IMR-90 (cell line): ENCODE measurements at regions not wholly inside any gene's neighbourhood (a gene's known extent, or its start where the extent isn't known, plus 50 kb on each side); places are given as distances from the start of the nearest gene placed in this dataset.

Source experiments
- ATAC-seq: fragments of 200-7000 bp; cut with Tn5 transposase; 2 replicates; pipeline ENCODE4 v1.9.1; 2020; ENCODE audit warnings: low read depth, mild to moderate bottlenecking, moderate library complexity
- BruUV-seq: library from RNA; stranded (reverse); fragments of 400-500 nt; replicated peaks from 2 replicates; lab custom pipeline; 2021; lab: Mats Ljungman, UMichigan
- CTCF ChIA-PET: fragments of 300-600 bp; formaldehyde crosslinking; extraction: SDS; loops from one replicate; lab custom pipeline; 2021; ENCODE audit warnings: antibody characterized with exemption; lab: Yijun Ruan, JAX
- POLR2A ChIA-PET: fragments of 300-600 bp; sonication (Branson Sonifier 250); formaldehyde crosslinking; loops from one replicate; lab custom pipeline; 2022; ENCODE audit warnings: antibody characterized with exemption; ENCODE audit not compliant: unreplicated experiment; lab: Charles Lee
- DNase-seq: peaks from one replicate; pipeline ENCODE4 v3.0.0; 2013
- H2AFZ ChIP-seq: replicated peaks from 2 replicates; pipeline ENCODE3; 2013; ENCODE audit warnings: low read length, mild to moderate bottlenecking; ENCODE audit not compliant: poor library complexity
- H2AK5ac ChIP-seq: 2 replicates; pipeline ENCODE4 v1.6.1; 2013; ENCODE audit warnings: low read depth, low read length, inconsistent platforms
- H2AK9ac ChIP-seq: replicated peaks from 2 replicates; pipeline ENCODE3; 2013; ENCODE audit warnings: mild to moderate bottlenecking, low read depth, low read length, moderate library complexity; ENCODE audit not compliant: poor library complexity
- H2BK120ac ChIP-seq: 2 replicates; pipeline ENCODE4 v1.6.1; 2013; ENCODE audit warnings: low read depth, low read length, inconsistent platforms
- H2BK15ac ChIP-seq: 3 replicates; pipeline ENCODE4 v1.6.1; 2013; ENCODE audit warnings: low read depth, low read length, inconsistent platforms
- H2BK20ac ChIP-seq: 2 replicates; pipeline ENCODE4 v1.6.1; 2013; ENCODE audit warnings: low read depth, mild to moderate bottlenecking, inconsistent platforms, low read length, moderate library complexity
- H2BK5ac ChIP-seq: 2 replicates; pipeline ENCODE4 v1.6.1; 2013; ENCODE audit warnings: mild to moderate bottlenecking, low read depth, low read length, inconsistent platforms; ENCODE audit not compliant: poor library complexity, severe bottlenecking
- H3K14ac ChIP-seq: replicated peaks from 2 replicates; pipeline ENCODE4 v1.6.1; 2013; ENCODE audit warnings: low read depth, low read length, inconsistent platforms
- H3K18ac ChIP-seq: 2 replicates; pipeline ENCODE4 v1.6.1; 2013; ENCODE audit warnings: low read depth, low read length, control low read depth
- H3K23ac ChIP-seq: 2 replicates; pipeline ENCODE4 v1.6.1; 2013; ENCODE audit warnings: low read depth, low read length, inconsistent platforms
- H3K27ac ChIP-seq: 2 replicates; pipeline ENCODE4 v1.5.1; 2013; ENCODE audit warnings: mild to moderate bottlenecking, control low read depth, low read length; ENCODE audit not compliant: insufficient read depth
- H3K27me3 ChIP-seq: 2 replicates; pipeline ENCODE4 v1.6.1; 2013; ENCODE audit warnings: low read length; ENCODE audit not compliant: control insufficient read depth, insufficient read depth
- H3K36me3 ChIP-seq: 2 replicates; pipeline ENCODE4 v1.6.1; 2013; ENCODE audit warnings: low read length, mixed read lengths; ENCODE audit not compliant: control insufficient read depth, insufficient read depth
- H3K4ac ChIP-seq: 2 replicates; pipeline ENCODE4 v1.6.1; 2013; ENCODE audit warnings: low read depth, low read length, inconsistent platforms
- H3K4me1 ChIP-seq: 2 replicates; pipeline ENCODE4 v1.6.1; 2013; ENCODE audit warnings: low read length, mixed read lengths; ENCODE audit not compliant: control insufficient read depth, insufficient read depth
- H3K4me2 ChIP-seq: 2 replicates; pipeline ENCODE4 v1.6.1; 2013; ENCODE audit warnings: low read depth, mild to moderate bottlenecking, control low read depth, low read length, moderate library complexity
- H3K4me3 ChIP-seq: 2 replicates; pipeline ENCODE4 v1.5.1; 2013; ENCODE audit warnings: low read depth, mild to moderate bottlenecking, control low read depth, low read length, moderate library complexity; ENCODE audit not compliant: insufficient read depth
- H3K56ac ChIP-seq: 2 replicates; pipeline ENCODE4 v1.6.1; 2013; ENCODE audit warnings: low read length, inconsistent platforms; ENCODE audit not compliant: insufficient read depth; ENCODE audit errors: extremely low read depth
- H3K79me1 ChIP-seq, 2 experiments: 2 replicates each; pipeline ENCODE4 v1.6.1; 2013; ENCODE audit warnings: low read length in 2 of 2, inconsistent platforms in 1 of 2, low read depth in 1 of 2
- H3K9ac ChIP-seq: 2 replicates; pipeline ENCODE4 v1.6.1; 2013; ENCODE audit warnings: low read depth, low read length, control low read depth
- H3K9me1 ChIP-seq: 2 replicates; pipeline ENCODE4 v1.6.1; 2013; ENCODE audit warnings: low read length, inconsistent platforms; ENCODE audit not compliant: insufficient read depth
- H3K9me3 ChIP-seq: 2 replicates; pipeline ENCODE4 v1.6.1; 2013; ENCODE audit warnings: low read length; ENCODE audit not compliant: control insufficient read depth, insufficient read depth
- H4K20me1 ChIP-seq: 2 replicates; pipeline ENCODE4 v1.6.1; 2013; ENCODE audit warnings: low read length, inconsistent platforms; ENCODE audit not compliant: insufficient read depth
- H4K5ac ChIP-seq: 2 replicates; pipeline ENCODE4 v1.6.1; 2013; ENCODE audit warnings: mild to moderate bottlenecking, low read depth, low read length, control low read depth
- H4K8ac ChIP-seq, 2 experiments: 2 replicates each; pipeline ENCODE4 v1.6.1; 2013; ENCODE audit warnings: low read depth in 2 of 2, low read length in 2 of 2, control low read depth in 1 of 2, inconsistent platforms in 1 of 2
- H4K91ac ChIP-seq: 2 replicates; pipeline ENCODE4 v1.6.1; 2013; ENCODE audit warnings: low read depth, low read length, inconsistent platforms; ENCODE audit not compliant: insufficient read depth
- BHLHE40 ChIP-seq: fragments of 150-350 bp; IDR thresholded peaks from 2 replicates; pipeline ENCODE4 v1.6.1; 2016; ENCODE audit warnings: mild to moderate bottlenecking, low read depth, low read length
- CEBPB ChIP-seq: IDR thresholded peaks from 2 replicates; pipeline ENCODE4 v1.6.1; 2012; ENCODE audit warnings: low read depth, low read length, improper control_type of control experiment
- FOS ChIP-seq: fragments of 150-350 bp; IDR thresholded peaks from 2 replicates; pipeline ENCODE4 v1.6.1; 2016; ENCODE audit warnings: low read depth, low read length
- MAZ ChIP-seq: IDR thresholded peaks from 2 replicates; pipeline ENCODE4 v1.6.1; 2012; ENCODE audit warnings: low read depth, mild to moderate bottlenecking, low read length, improper control_type of control experiment, moderate library complexity, borderline replicate concordance
- MXI1 ChIP-seq: IDR thresholded peaks from 2 replicates; pipeline ENCODE4 v1.6.1; 2012; ENCODE audit warnings: low read depth, mild to moderate bottlenecking, low read length, moderate library complexity, borderline replicate concordance
- POLR2A ChIP-seq: IDR thresholded peaks from 2 replicates; pipeline ENCODE4 v1.6.1; 2012; ENCODE audit warnings: mild to moderate bottlenecking, low read depth, low read length
- RAD21 ChIP-seq: IDR thresholded peaks from 2 replicates; pipeline ENCODE4 v1.6.1; 2012; ENCODE audit warnings: low read length, improper control_type of control experiment
- RFX5 ChIP-seq: IDR thresholded peaks from 2 replicates; pipeline ENCODE4 v1.8.0; 2012; ENCODE audit warnings: low read depth, mild to moderate bottlenecking, low read length, moderate library complexity
- SMC3 ChIP-seq: fragments of 150-350 bp; IDR thresholded peaks from 2 replicates; pipeline ENCODE4 v1.6.1; 2016; ENCODE audit warnings: low read depth, mild to moderate bottlenecking, antibody characterized with exemption, low read length, moderate library complexity
- WGBS, 2 experiments: methylation state at CpG; one replicate each; pipeline versions ENCODE4 v1.1.5 to v1.1.7; 2013; ENCODE audit warnings: missing lambda C conversion rate in 2 of 2; ENCODE audit not compliant: insufficient read length in 1 of 2; ENCODE audit errors: extremely low coverage in 2 of 2; 5-methylcytosine and 5-hydroxymethylcytosine counted together
- dilution Hi-C: fragments of 300-500 bp; cut with HindIII; formaldehyde crosslinking; loops from one replicate; pipeline ENCODE4 v1.14.3; 2018; ENCODE audit warnings: low sequenced_read_pairs; ENCODE audit not compliant: unreplicated experiment
- in situ Hi-C: fragments of 300-500 bp; cut with MboI; formaldehyde crosslinking; loops from 3 replicates; pipeline ENCODE4 v1.14.3; 2019; ENCODE audit warnings: low sequenced_read_pairs, inconsistent platforms, mixed read lengths
- intact Hi-C: fragments of 100-400 bp; cut with micrococcal nuclease; formaldehyde crosslinking; loops from 2 replicates; pipeline ENCODE4 v1.10.0; 2022
- TF ChIP-seq, protein P1 (sequence below): conservative IDR thresholded peaks from 2 replicates; pipeline ENCODE4 v1.5.1; 2012; ENCODE audit warnings: mild to moderate bottlenecking, low read depth, low read length, improper control_type of control experiment

DNA sequence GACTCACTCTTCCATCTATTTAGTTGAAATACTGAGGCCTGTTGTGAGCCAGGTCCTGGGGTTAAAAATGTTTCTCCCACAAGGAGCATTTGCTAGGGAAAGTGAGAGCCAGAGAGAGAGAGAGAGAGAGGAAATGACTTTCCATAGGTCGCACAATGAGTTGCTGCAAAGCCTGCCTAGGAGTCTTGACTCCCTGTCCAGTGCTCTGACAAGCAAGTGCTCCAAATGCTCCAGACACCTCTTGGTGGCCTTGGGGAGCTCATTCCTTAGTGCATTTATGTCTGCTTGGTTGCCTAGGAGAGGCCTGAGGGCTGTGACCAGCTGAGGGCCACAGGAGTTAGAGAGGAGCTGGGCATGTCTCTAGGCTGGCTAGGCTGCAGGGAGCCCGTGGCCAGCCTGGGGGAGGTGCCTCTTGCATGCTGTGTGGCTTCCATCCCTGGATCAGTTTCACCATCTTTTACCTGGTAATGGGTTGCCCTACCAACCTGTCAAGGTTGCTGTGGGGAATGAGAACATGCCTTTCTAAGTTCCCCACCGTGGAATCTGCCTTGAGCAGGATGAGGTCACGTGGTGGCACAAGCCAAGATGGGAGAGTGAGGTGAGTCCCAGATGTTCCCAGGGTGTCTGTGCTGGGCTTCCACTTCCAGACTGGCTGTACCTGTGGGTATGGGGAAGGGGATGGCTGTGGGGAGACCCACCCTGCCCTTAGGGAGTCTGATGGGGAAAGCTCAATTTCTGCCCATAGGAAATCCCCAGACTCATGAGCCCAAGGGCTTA, 105.0 kb downstream of the VEGFA start:
- H3K9me3 ChIP-seq: no peaks in the 10 kb centered on the region
- TF ChIP-seq RFX5 (no peak), POLR2A (no peak), CEBPB (no peak), BHLHE40 (no peak), MXI1 (no peak), RAD21 (no peak), FOS (no peak), MAZ (no peak), SMC3 (no peak)
- TF ChIP-seq, protein P1, sequence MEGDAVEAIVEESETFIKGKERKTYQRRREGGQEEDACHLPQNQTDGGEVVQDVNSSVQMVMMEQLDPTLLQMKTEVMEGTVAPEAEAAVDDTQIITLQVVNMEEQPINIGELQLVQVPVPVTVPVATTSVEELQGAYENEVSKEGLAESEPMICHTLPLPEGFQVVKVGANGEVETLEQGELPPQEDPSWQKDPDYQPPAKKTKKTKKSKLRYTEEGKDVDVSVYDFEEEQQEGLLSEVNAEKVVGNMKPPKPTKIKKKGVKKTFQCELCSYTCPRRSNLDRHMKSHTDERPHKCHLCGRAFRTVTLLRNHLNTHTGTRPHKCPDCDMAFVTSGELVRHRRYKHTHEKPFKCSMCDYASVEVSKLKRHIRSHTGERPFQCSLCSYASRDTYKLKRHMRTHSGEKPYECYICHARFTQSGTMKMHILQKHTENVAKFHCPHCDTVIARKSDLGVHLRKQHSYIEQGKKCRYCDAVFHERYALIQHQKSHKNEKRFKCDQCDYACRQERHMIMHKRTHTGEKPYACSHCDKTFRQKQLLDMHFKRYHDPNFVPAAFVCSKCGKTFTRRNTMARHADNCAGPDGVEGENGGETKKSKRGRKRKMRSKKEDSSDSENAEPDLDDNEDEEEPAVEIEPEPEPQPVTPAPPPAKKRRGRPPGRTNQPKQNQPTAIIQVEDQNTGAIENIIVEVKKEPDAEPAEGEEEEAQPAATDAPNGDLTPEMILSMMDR: no peak
- no TSS peak for BruUV-seq
- no peak overlapping the region for H2BK15ac ChIP-seq
- dilution Hi-C loops: no loop called here
- H3K4me2 ChIP-seq: no peak overlapping the region
- H3K23ac ChIP-seq: no peak overlapping the region
- H2AK5ac ChIP-seq: no peak overlapping the region
- no peak overlapping the region for H2BK5ac ChIP-seq
- peaks cover 28% of the 10 kb centered on the region for H3K27me3 ChIP-seq
- H3K14ac ChIP-seq: no peak overlapping the region
- H3K27ac ChIP-seq: no peak overlapping the region
- H3K9ac ChIP-seq: no peak overlapping the region
- ATAC-seq: no peak
- 86% methylated on average over 1 of the region's 4 CpGs; no CpG with 5 or more reads in 1 of the 2 experiments for WGBS, 2 experiments
- no peak overlapping the region for H2BK120ac ChIP-seq
- no peak overlapping the region for H3K4ac ChIP-seq
- H4K20me1 ChIP-seq: no peaks in the 10 kb centered on the region
- in situ Hi-C loops: no loop called here
- no peak overlapping the region for H4K8ac ChIP-seq
- H3K79me1 ChIP-seq: no peaks in the 10 kb centered on the region
- no peak overlapping the region for H3K56ac ChIP-seq
- intact Hi-C loops: no loop called here
- H2AK9ac ChIP-seq: no peak overlapping the region
- no peak overlapping the region for H2AFZ ChIP-seq
- no peak overlapping the region for H4K91ac ChIP-seq
- ChIA-PET POLR2A (no interaction called here), CTCF (no interaction called here)
- no peaks in the 10 kb centered on the region for H3K9me1 ChIP-seq
- H2BK20ac ChIP-seq: no peak overlapping the region
- H3K36me3 ChIP-seq: no peaks in the 10 kb centered on the region
- DNase-seq: no peak
- no peak overlapping the region for H3K18ac ChIP-seq
- H3K4me1 ChIP-seq: no peaks in the 10 kb centered on the region; the same call in 1 of the 2 replicates
- H4K5ac ChIP-seq: no peak overlapping the region
- H3K4me3 ChIP-seq: no peak overlapping the region
